ENCODE measurements at regions not wholly inside any gene's neighbourhood (a gene's known extent, or its start where the extent isn't known, plus 50 kb on each side); places are given as distances from the start of the nearest gene placed in this dataset.

DNA sequence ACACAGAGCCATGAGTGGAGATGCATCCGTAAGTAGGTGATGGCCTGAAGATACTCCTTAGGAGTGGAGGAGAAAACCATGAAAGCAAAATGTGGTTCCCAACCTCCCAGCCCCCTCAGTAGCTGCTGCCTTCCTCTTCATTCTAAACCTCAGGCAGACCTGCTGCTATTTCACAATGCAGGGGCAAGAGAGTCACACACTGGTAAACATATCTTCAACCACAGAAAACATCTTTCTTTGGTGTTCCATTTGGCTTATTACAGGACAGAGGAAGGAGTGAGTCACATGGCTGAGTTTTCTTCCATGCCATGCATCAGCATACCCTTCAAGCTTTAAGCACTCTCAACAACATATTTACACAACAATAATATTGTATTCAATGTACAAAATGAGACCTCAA lies 342.1 kb downstream of the BMPER start:
- no peak overlapping the region for H3K4me3 ChIP-seq
- H3K4me1 ChIP-seq: no peaks in the 10 kb centered on the region
- intact Hi-C loops (cut with DNase I): no loop called here
- no peak for DNase-seq (ENCODE audit: low spot score in 2 of 2)
- H3K27me3 ChIP-seq: no peaks in the 10 kb centered on the region
- TF ChIP-seq, protein P1, sequence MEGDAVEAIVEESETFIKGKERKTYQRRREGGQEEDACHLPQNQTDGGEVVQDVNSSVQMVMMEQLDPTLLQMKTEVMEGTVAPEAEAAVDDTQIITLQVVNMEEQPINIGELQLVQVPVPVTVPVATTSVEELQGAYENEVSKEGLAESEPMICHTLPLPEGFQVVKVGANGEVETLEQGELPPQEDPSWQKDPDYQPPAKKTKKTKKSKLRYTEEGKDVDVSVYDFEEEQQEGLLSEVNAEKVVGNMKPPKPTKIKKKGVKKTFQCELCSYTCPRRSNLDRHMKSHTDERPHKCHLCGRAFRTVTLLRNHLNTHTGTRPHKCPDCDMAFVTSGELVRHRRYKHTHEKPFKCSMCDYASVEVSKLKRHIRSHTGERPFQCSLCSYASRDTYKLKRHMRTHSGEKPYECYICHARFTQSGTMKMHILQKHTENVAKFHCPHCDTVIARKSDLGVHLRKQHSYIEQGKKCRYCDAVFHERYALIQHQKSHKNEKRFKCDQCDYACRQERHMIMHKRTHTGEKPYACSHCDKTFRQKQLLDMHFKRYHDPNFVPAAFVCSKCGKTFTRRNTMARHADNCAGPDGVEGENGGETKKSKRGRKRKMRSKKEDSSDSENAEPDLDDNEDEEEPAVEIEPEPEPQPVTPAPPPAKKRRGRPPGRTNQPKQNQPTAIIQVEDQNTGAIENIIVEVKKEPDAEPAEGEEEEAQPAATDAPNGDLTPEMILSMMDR (IDR thresholded peaks at IDR 0.05): no peak
- H3K36me3 ChIP-seq: no peaks in the 10 kb centered on the region
- no peaks in the 10 kb centered on the region for H3K9me3 ChIP-seq
- H3K27ac ChIP-seq: no peak overlapping the region

DNA sequence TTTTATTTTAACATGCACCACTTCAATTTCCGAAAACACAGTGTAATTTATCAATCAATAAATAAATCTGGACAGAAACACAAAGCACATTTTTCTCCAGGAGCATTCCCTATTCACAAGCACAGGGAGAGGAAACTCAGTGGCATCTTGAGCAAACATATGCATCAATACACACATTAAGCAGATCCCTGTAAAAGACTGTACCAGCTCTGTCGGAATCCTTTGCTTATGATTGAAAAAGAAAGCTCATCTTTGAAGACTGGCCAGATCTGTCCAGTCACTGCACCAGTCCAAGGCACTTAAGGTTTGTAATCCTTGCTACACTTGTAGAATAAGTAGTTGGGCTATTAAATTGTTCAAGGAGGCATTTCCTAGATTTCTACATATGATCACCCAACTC lies 343.9 kb downstream of the BMPER start:
- H3K36me3 ChIP-seq: no peaks in the 10 kb centered on the region
- intact Hi-C loops (cut with DNase I): no loop called here
- no peak overlapping the region for H3K4me3 ChIP-seq
- H3K27ac ChIP-seq: no peak overlapping the region
- TF ChIP-seq, protein P1 (IDR thresholded peaks at IDR 0.05): no peak
- no peaks in the 10 kb centered on the region for H3K27me3 ChIP-seq
- DNase-seq (ENCODE audit: low spot score in 2 of 2): no peak
- H3K4me1 ChIP-seq: no peaks in the 10 kb centered on the region
- H3K9me3 ChIP-seq: no peaks in the 10 kb centered on the region

- Histone ChIP-seq H3K4me1 (no peaks in the 10 kb centered on the region), H3K36me3 (no peaks in the 10 kb centered on the region), H3K27ac (no peak overlapping the region), H3K27me3 (no peaks in the 10 kb centered on the region), H3K9me3 (no peaks in the 10 kb centered on the region), H3K4me3 (no peak overlapping the region)
- TF ChIP-seq, protein P1 (IDR thresholded peaks at IDR 0.05): no peak
- intact Hi-C loops (cut with DNase I): no loop called here
- no peak for DNase-seq (ENCODE audit: low spot score in 2 of 2)
Observed at GRCh38 chr7:34260279-34260678, 354.9 kb downstream of the BMPER start.

- DNase-seq (ENCODE audit: low spot score in 2 of 2): no peak
- TF ChIP-seq, protein P1 (IDR thresholded peaks at IDR 0.05): no peak
- Histone ChIP-seq H3K27me3 (no peaks in the 10 kb centered on the region), H3K27ac (no peak overlapping the region), H3K4me1 (no peaks in the 10 kb centered on the region), H3K36me3 (no peaks in the 10 kb centered on the region), H3K9me3 (no peaks in the 10 kb centered on the region), H3K4me3 (no peak overlapping the region)
- intact Hi-C loops (cut with DNase I): no loop called here
Observed at GRCh38 chr7:34263168-34263567, 357.8 kb downstream of the BMPER start.

DNA sequence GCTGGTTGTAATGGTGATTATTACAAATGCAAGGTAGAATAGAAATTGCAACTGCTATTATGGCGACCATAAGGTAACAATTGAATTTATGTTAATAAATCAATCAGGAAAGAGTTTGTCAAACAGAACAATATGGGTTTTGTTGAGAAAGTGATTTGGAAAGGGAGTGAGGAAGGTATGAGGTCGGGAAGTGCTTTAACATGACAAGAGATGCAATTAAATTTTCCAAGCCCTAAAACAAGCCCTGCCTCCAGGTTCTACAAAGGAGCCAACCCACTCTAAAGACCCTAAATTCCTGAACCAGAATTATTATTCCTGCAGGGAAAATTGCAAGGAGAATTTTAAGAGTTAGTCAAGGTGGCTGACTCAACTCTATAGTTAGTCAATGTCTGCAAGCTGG lies 363.7 kb downstream of the BMPER start:
- H3K27me3 ChIP-seq: no peaks in the 10 kb centered on the region
- intact Hi-C loops (cut with DNase I): no loop called here
- no peaks in the 10 kb centered on the region for H3K4me1 ChIP-seq
- TF ChIP-seq, protein P1 (IDR thresholded peaks at IDR 0.05): no peak
- no peak for DNase-seq (ENCODE audit: low spot score in 2 of 2)
- no peak overlapping the region for H3K27ac ChIP-seq
- H3K36me3 ChIP-seq: no peaks in the 10 kb centered on the region
- no peak overlapping the region for H3K4me3 ChIP-seq
- no peaks in the 10 kb centered on the region for H3K9me3 ChIP-seq

DNA sequence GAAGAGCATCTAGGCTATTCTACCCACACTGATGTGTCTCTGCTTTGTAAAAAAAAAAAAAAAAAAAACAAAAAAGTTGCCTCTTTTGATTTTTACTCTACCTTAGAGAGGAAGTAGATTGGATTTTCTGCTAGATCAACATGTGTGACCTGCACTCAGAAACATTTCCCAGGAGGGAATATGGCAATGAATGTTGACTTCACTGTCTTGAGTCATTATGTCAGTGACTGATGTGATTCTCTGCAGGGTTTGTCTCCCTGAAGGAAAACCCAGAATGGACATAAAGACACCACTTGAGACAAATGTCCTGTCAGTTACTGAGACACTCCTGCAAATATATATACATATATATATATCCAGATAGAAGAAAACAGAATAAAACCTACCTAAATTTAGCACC lies 370.3 kb downstream of the BMPER start:
- DNase-seq (ENCODE audit: low spot score in 2 of 2): no peak
- Histone ChIP-seq H3K27me3 (no peaks in the 10 kb centered on the region), H3K4me1 (no peaks in the 10 kb centered on the region), H3K27ac (no peak overlapping the region), H3K4me3 (no peak overlapping the region), H3K36me3 (no peaks in the 10 kb centered on the region), H3K9me3 (no peaks in the 10 kb centered on the region)
- TF ChIP-seq, protein P1 (IDR thresholded peaks at IDR 0.05): no peak
- intact Hi-C loops (cut with DNase I): no loop called here

Data from ascending aorta (tissue), 2 donors.